HUES64 (cell line): ENCODE measurements at regions not wholly inside any gene's neighbourhood (a gene's known extent, or its start where the extent isn't known, plus 50 kb on each side); places are given as distances from the start of the nearest gene placed in this dataset.

ENCODE experiments used
- H3K27ac ChIP-seq: 2 replicates; pipeline ENCODE4 v1.7.0; 2013; ENCODE audit warnings: low read depth, low read length, inconsistent platforms
- H3K27me3 ChIP-seq: 2 replicates; pipeline ENCODE4 v1.6.1; 2013; ENCODE audit warnings: mild to moderate bottlenecking, low read length; ENCODE audit not compliant: insufficient read depth
- H3K36me3 ChIP-seq: 2 replicates; pipeline ENCODE4 v1.6.1; 2013; ENCODE audit warnings: mild to moderate bottlenecking, low read length; ENCODE audit not compliant: insufficient read depth
- H3K4me1 ChIP-seq: 2 replicates; pipeline ENCODE4 v1.6.1; 2013; ENCODE audit warnings: mild to moderate bottlenecking, low read length, moderate library complexity; ENCODE audit not compliant: insufficient read depth
- H3K4me3 ChIP-seq: 2 replicates; pipeline ENCODE4 v1.5.1; 2013; ENCODE audit warnings: mild to moderate bottlenecking, low read length, moderate library complexity
- H3K9ac ChIP-seq: 2 replicates; pipeline ENCODE4 v1.6.1; 2013; ENCODE audit warnings: mild to moderate bottlenecking, low read depth, low read length
- H3K9me3 ChIP-seq: 2 replicates; pipeline ENCODE4 v1.6.1; 2013; ENCODE audit warnings: low read depth, low read length; ENCODE audit not compliant: insufficient read depth
- WGBS: fragments of 150-250, 120-280 bp; methylation state at CpG from one replicate; pipeline ENCODE4 v1.1.7; 2013; ENCODE audit warnings: missing lambda C conversion rate; 5-methylcytosine and 5-hydroxymethylcytosine counted together

GRCh38 chr9:106798016-106798799 lies 64.8 kb upstream of the ZNF462 start:
- Histone ChIP-seq H3K27ac (no peak overlapping the region; the same call in 1 of the 2 replicates), H3K9ac (no peak overlapping the region), H3K27me3 (no peaks in the 10 kb centered on the region), H3K4me1 (no peaks in the 10 kb centered on the region; the same call in 1 of the 2 replicates), H3K9me3 (no peaks in the 10 kb centered on the region), H3K4me3 (no peak overlapping the region), H3K36me3 (no peaks in the 10 kb centered on the region)
- WGBS: 73% methylated on average over 8 of the region's 9 CpGs

- Histone ChIP-seq H3K9ac (no peak overlapping the region), H3K9me3 (no peaks in the 10 kb centered on the region), H3K27ac (no peak overlapping the region; the same call in 1 of the 2 replicates), H3K36me3 (no peaks in the 10 kb centered on the region), H3K27me3 (no peaks in the 10 kb centered on the region), H3K4me1 (no peaks in the 10 kb centered on the region; the same call in 1 of the 2 replicates), H3K4me3 (no peak overlapping the region)
- 89% methylated on average over 3 of the region's 4 CpGs for WGBS
Observed at GRCh38 chr9:106799152-106799551, 63.8 kb upstream of the ZNF462 start.

- 91% methylated on average over 6 of the region's 6 CpGs for WGBS
- Histone ChIP-seq H3K4me3 (no peak overlapping the region), H3K27me3 (no peaks in the 10 kb centered on the region), H3K9ac (no peak overlapping the region), H3K4me1 (no peaks in the 10 kb centered on the region; the same call in 1 of the 2 replicates), H3K27ac (no peak overlapping the region), H3K9me3 (no peaks in the 10 kb centered on the region), H3K36me3 (no peaks in the 10 kb centered on the region)
Observed at GRCh38 chr9:106800701-106801270, 62.2 kb upstream of the ZNF462 start.

- no peaks in the 10 kb centered on the region; the same call in 1 of the 2 replicates for H3K4me1 ChIP-seq
- H3K27me3 ChIP-seq: no peaks in the 10 kb centered on the region
- H3K9ac ChIP-seq: no peak overlapping the region
- H3K36me3 ChIP-seq: no peaks in the 10 kb centered on the region
- 94% methylated on average over 2 of the region's 2 CpGs for WGBS
- H3K27ac ChIP-seq: no peak overlapping the region
- no peaks in the 10 kb centered on the region for H3K9me3 ChIP-seq
- H3K4me3 ChIP-seq: no peak overlapping the region
Observed at GRCh38 chr9:106801816-106802215, 61.1 kb upstream of the ZNF462 start.
